ENCODE measurements at regions not wholly inside any gene's neighbourhood (a gene's known extent, or its start where the extent isn't known, plus 50 kb on each side); places are given as distances from the start of the nearest gene placed in this dataset.

DNA sequence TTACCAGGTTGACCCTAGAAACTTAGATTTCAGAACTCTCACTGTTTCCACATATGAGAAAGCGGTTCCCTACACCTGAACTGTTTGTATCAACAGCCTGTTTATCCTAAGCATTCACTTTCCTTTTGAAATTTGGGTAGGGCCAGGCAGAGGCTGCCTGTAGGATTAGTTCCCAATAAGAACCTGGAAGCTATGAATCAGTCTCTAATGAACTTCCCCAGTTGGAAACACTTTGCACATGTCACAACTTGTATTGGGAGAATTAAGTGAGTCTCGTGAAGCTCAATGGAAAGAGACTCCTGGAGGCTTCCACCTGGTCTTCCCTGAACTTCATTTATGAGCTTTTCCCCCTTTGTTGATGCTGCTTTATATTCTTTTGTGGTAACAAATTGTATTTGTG is 486.6 kb upstream of the HS6ST1 start:
- no peak overlapping the region for H3K9ac ChIP-seq (ENCODE audit: low read depth in 1 of 2, low read length in 2 of 2)
- H3K9me3 ChIP-seq (ENCODE audit: control insufficient read depth in 4 of 4, low read length in 3 of 4): peaks cover 0 to 2% (median 0%) of the 10 kb centered on the region in 4 donors
- TF ChIP-seq SP1 (IDR thresholded peaks at IDR 0.05) (no peak), GABPA (IDR thresholded peaks at IDR 0.05 in 1 of 2, conservative IDR thresholded peaks at IDR 0.05 in 1 of 2) (no peak), EGR1 (IDR thresholded peaks at IDR 0.05; ENCODE audit: low read depth in 2 of 2) (no peak), FOXA2 (IDR thresholded peaks at IDR 0.05) (no peak), RXRA (IDR thresholded peaks at IDR 0.05) (no peak), YY1 (IDR thresholded peaks at IDR 0.05) (no peak), NR2F2 (IDR thresholded peaks at IDR 0.05) (no peak), HNF4A (conservative IDR thresholded peaks at IDR 0.05) (no peak), TAF1 (conservative IDR thresholded peaks at IDR 0.05) (no peak), FOXA1 (IDR thresholded peaks at IDR 0.05) (no peak), JUND (IDR thresholded peaks at IDR 0.05) (no peak), RAD21 (IDR thresholded peaks at IDR 0.05) (no peak), HNF4G (IDR thresholded peaks at IDR 0.05) (no peak)
- TF ChIP-seq, protein P1, sequence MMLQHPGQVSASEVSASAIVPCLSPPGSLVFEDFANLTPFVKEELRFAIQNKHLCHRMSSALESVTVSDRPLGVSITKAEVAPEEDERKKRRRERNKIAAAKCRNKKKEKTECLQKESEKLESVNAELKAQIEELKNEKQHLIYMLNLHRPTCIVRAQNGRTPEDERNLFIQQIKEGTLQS (IDR thresholded peaks at IDR 0.05): no peak
- TF ChIP-seq, protein P2, sequence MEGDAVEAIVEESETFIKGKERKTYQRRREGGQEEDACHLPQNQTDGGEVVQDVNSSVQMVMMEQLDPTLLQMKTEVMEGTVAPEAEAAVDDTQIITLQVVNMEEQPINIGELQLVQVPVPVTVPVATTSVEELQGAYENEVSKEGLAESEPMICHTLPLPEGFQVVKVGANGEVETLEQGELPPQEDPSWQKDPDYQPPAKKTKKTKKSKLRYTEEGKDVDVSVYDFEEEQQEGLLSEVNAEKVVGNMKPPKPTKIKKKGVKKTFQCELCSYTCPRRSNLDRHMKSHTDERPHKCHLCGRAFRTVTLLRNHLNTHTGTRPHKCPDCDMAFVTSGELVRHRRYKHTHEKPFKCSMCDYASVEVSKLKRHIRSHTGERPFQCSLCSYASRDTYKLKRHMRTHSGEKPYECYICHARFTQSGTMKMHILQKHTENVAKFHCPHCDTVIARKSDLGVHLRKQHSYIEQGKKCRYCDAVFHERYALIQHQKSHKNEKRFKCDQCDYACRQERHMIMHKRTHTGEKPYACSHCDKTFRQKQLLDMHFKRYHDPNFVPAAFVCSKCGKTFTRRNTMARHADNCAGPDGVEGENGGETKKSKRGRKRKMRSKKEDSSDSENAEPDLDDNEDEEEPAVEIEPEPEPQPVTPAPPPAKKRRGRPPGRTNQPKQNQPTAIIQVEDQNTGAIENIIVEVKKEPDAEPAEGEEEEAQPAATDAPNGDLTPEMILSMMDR (IDR thresholded peaks at IDR 0.05; ENCODE audit: low read depth, low read length, missing input control): no peak
- TF ChIP-seq, protein P3, sequence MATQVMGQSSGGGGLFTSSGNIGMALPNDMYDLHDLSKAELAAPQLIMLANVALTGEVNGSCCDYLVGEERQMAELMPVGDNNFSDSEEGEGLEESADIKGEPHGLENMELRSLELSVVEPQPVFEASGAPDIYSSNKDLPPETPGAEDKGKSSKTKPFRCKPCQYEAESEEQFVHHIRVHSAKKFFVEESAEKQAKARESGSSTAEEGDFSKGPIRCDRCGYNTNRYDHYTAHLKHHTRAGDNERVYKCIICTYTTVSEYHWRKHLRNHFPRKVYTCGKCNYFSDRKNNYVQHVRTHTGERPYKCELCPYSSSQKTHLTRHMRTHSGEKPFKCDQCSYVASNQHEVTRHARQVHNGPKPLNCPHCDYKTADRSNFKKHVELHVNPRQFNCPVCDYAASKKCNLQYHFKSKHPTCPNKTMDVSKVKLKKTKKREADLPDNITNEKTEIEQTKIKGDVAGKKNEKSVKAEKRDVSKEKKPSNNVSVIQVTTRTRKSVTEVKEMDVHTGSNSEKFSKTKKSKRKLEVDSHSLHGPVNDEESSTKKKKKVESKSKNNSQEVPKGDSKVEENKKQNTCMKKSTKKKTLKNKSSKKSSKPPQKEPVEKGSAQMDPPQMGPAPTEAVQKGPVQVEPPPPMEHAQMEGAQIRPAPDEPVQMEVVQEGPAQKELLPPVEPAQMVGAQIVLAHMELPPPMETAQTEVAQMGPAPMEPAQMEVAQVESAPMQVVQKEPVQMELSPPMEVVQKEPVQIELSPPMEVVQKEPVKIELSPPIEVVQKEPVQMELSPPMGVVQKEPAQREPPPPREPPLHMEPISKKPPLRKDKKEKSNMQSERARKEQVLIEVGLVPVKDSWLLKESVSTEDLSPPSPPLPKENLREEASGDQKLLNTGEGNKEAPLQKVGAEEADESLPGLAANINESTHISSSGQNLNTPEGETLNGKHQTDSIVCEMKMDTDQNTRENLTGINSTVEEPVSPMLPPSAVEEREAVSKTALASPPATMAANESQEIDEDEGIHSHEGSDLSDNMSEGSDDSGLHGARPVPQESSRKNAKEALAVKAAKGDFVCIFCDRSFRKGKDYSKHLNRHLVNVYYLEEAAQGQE (IDR thresholded peaks at IDR 0.05): no peak
- TF ChIP-seq, protein P4, sequence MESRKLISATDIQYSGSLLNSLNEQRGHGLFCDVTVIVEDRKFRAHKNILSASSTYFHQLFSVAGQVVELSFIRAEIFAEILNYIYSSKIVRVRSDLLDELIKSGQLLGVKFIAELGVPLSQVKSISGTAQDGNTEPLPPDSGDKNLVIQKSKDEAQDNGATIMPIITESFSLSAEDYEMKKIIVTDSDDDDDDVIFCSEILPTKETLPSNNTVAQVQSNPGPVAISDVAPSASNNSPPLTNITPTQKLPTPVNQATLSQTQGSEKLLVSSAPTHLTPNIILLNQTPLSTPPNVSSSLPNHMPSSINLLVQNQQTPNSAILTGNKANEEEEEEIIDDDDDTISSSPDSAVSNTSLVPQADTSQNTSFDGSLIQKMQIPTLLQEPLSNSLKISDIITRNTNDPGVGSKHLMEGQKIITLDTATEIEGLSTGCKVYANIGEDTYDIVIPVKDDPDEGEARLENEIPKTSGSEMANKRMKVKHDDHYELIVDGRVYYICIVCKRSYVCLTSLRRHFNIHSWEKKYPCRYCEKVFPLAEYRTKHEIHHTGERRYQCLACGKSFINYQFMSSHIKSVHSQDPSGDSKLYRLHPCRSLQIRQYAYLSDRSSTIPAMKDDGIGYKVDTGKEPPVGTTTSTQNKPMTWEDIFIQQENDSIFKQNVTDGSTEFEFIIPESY (IDR thresholded peaks at IDR 0.05): no peak
- TF ChIP-seq, protein P5, sequence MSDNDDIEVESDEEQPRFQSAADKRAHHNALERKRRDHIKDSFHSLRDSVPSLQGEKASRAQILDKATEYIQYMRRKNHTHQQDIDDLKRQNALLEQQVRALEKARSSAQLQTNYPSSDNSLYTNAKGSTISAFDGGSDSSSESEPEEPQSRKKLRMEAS (IDR thresholded peaks at IDR 0.05): no peak
- H3K36me3 ChIP-seq (ENCODE audit: control insufficient read depth in 4 of 4, insufficient read depth in 3 of 4, low read depth in 1 of 4, low read length in 3 of 4): no peaks in the 10 kb centered on the region
- H3K4me3 ChIP-seq (ENCODE audit: low read depth in 1 of 3, low read length in 3 of 3): no peak overlapping the region
- H3K4me1 ChIP-seq (ENCODE audit: control insufficient read depth in 4 of 4, insufficient read depth in 4 of 4, low read length in 3 of 4): no peaks in the 10 kb centered on the region
- DNase-seq (ENCODE audit: low spot score): no peak
- WGBS: 80% methylated on average over 2 of the region's 2 CpGs
- no peaks in the 10 kb centered on the region for H3K27me3 ChIP-seq (ENCODE audit: control insufficient read depth in 4 of 4, insufficient read depth in 4 of 4, low read length in 3 of 4)
- no peak overlapping the region for H3K27ac ChIP-seq (ENCODE audit: low read depth in 1 of 2, low read length in 2 of 2)

Measured in liver (tissue), 8 donors.